ENCODE measurements at regions not wholly inside any gene's neighbourhood (a gene's known extent, or its start where the extent isn't known, plus 50 kb on each side); places are given as distances from the start of the nearest gene placed in this dataset.

GRCh38 chrX:110432091-110432905 is 73.7 kb downstream of the RTL9 start:
- DNase-seq, result no peak

GRCh38 chrX:110432906-110433215 is 74.2 kb downstream of the RTL9 start:
- no peak for DNase-seq

- DNase-seq, result no peak
Measured at GRCh38 chrX:110435196-110435595, 76.5 kb downstream of the RTL9 start.

GRCh38 chrX:110436523-110436922 is 77.9 kb downstream of the RTL9 start:
- no peak for DNase-seq

GRCh38 chrX:110437686-110438085 is 79.0 kb downstream of the RTL9 start:
- no peak for DNase-seq

- DNase-seq, result no peak
Measured at GRCh38 chrX:110440016-110440805, 81.6 kb downstream of the RTL9 start.

GRCh38 chrX:110442635-110443034 is 84.0 kb downstream of the RTL9 start:
- no peak for DNase-seq

GRCh38 chrX:110444996-110445395 is 86.3 kb downstream of the RTL9 start:
- DNase-seq, result no peak

- no peak for DNase-seq
Measured at GRCh38 chrX:110448459-110448858, 89.8 kb downstream of the RTL9 start.

GRCh38 chrX:110449312-110449711 is 90.7 kb downstream of the RTL9 start:
- DNase-seq, result no peak

- peak; percentile 48 for DNase-seq
Measured at GRCh38 chrX:110450050-110450449, 91.4 kb downstream of the RTL9 start.

- no peak for DNase-seq
Measured at GRCh38 chrX:110454336-110454735, 95.7 kb downstream of the RTL9 start.

GRCh38 chrX:110462957-110463356 is 104.3 kb downstream of the RTL9 start:
- DNase-seq, result no peak

GRCh38 chrX:110466790-110467189 is 108.1 kb downstream of the RTL9 start:
- no peak for DNase-seq

- DNase-seq, result no peak
Measured at GRCh38 chrX:110472265-110472664, 113.6 kb downstream of the RTL9 start.

- DNase-seq, result no peak
Measured at GRCh38 chrX:110477593-110478228, 119.1 kb downstream of the RTL9 start.

GRCh38 chrX:110491846-110492620 is 133.4 kb downstream of the RTL9 start:
- DNase-seq, result no peak

- no peak for DNase-seq
Measured at GRCh38 chrX:110504947-110505346, 146.3 kb downstream of the RTL9 start.

- no peak for DNase-seq
Measured at GRCh38 chrX:110509755-110510532, 151.3 kb downstream of the RTL9 start.

- no peak for DNase-seq
Measured at GRCh38 chrX:110511238-110511637, 152.6 kb downstream of the RTL9 start.

- DNase-seq, result no peak
Measured at GRCh38 chrX:110512341-110512740, 153.7 kb downstream of the RTL9 start.

GRCh38 chrX:110514509-110514908 is 155.9 kb downstream of the RTL9 start:
- no peak for DNase-seq

Data from CD4-positive, alpha-beta T cell treated with Interleukin-10 for 1 hour (primary cell).